IMR-90 (cell line): ENCODE measurements at regions not wholly inside any gene's neighbourhood (a gene's known extent, or its start where the extent isn't known, plus 50 kb on each side); places are given as distances from the start of the nearest gene placed in this dataset.

Source experiments
- ATAC-seq: fragments of 200-7000 bp; cut with Tn5 transposase; 2 replicates; pipeline ENCODE4 v1.9.1; 2020; ENCODE audit warnings: low read depth, mild to moderate bottlenecking, moderate library complexity
- BruUV-seq: library from RNA; stranded (reverse); fragments of 400-500 nt; replicated peaks from 2 replicates; lab custom pipeline; 2021; lab: Mats Ljungman, UMichigan
- CTCF ChIA-PET: fragments of 300-600 bp; formaldehyde crosslinking; extraction: SDS; loops from one replicate; lab custom pipeline; 2021; ENCODE audit warnings: antibody characterized with exemption; lab: Yijun Ruan, JAX
- POLR2A ChIA-PET: fragments of 300-600 bp; sonication (Branson Sonifier 250); formaldehyde crosslinking; loops from one replicate; lab custom pipeline; 2022; ENCODE audit warnings: antibody characterized with exemption; ENCODE audit not compliant: unreplicated experiment; lab: Charles Lee
- DNase-seq: peaks from one replicate; pipeline ENCODE4 v3.0.0; 2013
- H2AFZ ChIP-seq: replicated peaks from 2 replicates; pipeline ENCODE3; 2013; ENCODE audit warnings: low read length, mild to moderate bottlenecking; ENCODE audit not compliant: poor library complexity
- H2AK5ac ChIP-seq: 2 replicates; pipeline ENCODE4 v1.6.1; 2013; ENCODE audit warnings: low read depth, low read length, inconsistent platforms
- H2AK9ac ChIP-seq: replicated peaks from 2 replicates; pipeline ENCODE3; 2013; ENCODE audit warnings: mild to moderate bottlenecking, low read depth, low read length, moderate library complexity; ENCODE audit not compliant: poor library complexity
- H2BK120ac ChIP-seq: 2 replicates; pipeline ENCODE4 v1.6.1; 2013; ENCODE audit warnings: low read depth, low read length, inconsistent platforms
- H2BK15ac ChIP-seq: 3 replicates; pipeline ENCODE4 v1.6.1; 2013; ENCODE audit warnings: low read depth, low read length, inconsistent platforms
- H2BK20ac ChIP-seq: 2 replicates; pipeline ENCODE4 v1.6.1; 2013; ENCODE audit warnings: low read depth, mild to moderate bottlenecking, inconsistent platforms, low read length, moderate library complexity
- H2BK5ac ChIP-seq: 2 replicates; pipeline ENCODE4 v1.6.1; 2013; ENCODE audit warnings: mild to moderate bottlenecking, low read depth, low read length, inconsistent platforms; ENCODE audit not compliant: poor library complexity, severe bottlenecking
- H3K14ac ChIP-seq: replicated peaks from 2 replicates; pipeline ENCODE4 v1.6.1; 2013; ENCODE audit warnings: low read depth, low read length, inconsistent platforms
- H3K18ac ChIP-seq: 2 replicates; pipeline ENCODE4 v1.6.1; 2013; ENCODE audit warnings: low read depth, low read length, control low read depth
- H3K23ac ChIP-seq: 2 replicates; pipeline ENCODE4 v1.6.1; 2013; ENCODE audit warnings: low read depth, low read length, inconsistent platforms
- H3K27ac ChIP-seq: 2 replicates; pipeline ENCODE4 v1.5.1; 2013; ENCODE audit warnings: mild to moderate bottlenecking, control low read depth, low read length; ENCODE audit not compliant: insufficient read depth
- H3K27me3 ChIP-seq: 2 replicates; pipeline ENCODE4 v1.6.1; 2013; ENCODE audit warnings: low read length; ENCODE audit not compliant: control insufficient read depth, insufficient read depth
- H3K36me3 ChIP-seq: 2 replicates; pipeline ENCODE4 v1.6.1; 2013; ENCODE audit warnings: low read length, mixed read lengths; ENCODE audit not compliant: control insufficient read depth, insufficient read depth
- H3K4ac ChIP-seq: 2 replicates; pipeline ENCODE4 v1.6.1; 2013; ENCODE audit warnings: low read depth, low read length, inconsistent platforms
- H3K4me1 ChIP-seq: 2 replicates; pipeline ENCODE4 v1.6.1; 2013; ENCODE audit warnings: low read length, mixed read lengths; ENCODE audit not compliant: control insufficient read depth, insufficient read depth
- H3K4me2 ChIP-seq: 2 replicates; pipeline ENCODE4 v1.6.1; 2013; ENCODE audit warnings: low read depth, mild to moderate bottlenecking, control low read depth, low read length, moderate library complexity
- H3K4me3 ChIP-seq: 2 replicates; pipeline ENCODE4 v1.5.1; 2013; ENCODE audit warnings: low read depth, mild to moderate bottlenecking, control low read depth, low read length, moderate library complexity; ENCODE audit not compliant: insufficient read depth
- H3K56ac ChIP-seq: 2 replicates; pipeline ENCODE4 v1.6.1; 2013; ENCODE audit warnings: low read length, inconsistent platforms; ENCODE audit not compliant: insufficient read depth; ENCODE audit errors: extremely low read depth
- H3K79me1 ChIP-seq, 2 experiments: 2 replicates each; pipeline ENCODE4 v1.6.1; 2013; ENCODE audit warnings: low read length in 2 of 2, inconsistent platforms in 1 of 2, low read depth in 1 of 2
- H3K9ac ChIP-seq: 2 replicates; pipeline ENCODE4 v1.6.1; 2013; ENCODE audit warnings: low read depth, low read length, control low read depth
- H3K9me1 ChIP-seq: 2 replicates; pipeline ENCODE4 v1.6.1; 2013; ENCODE audit warnings: low read length, inconsistent platforms; ENCODE audit not compliant: insufficient read depth
- H3K9me3 ChIP-seq: 2 replicates; pipeline ENCODE4 v1.6.1; 2013; ENCODE audit warnings: low read length; ENCODE audit not compliant: control insufficient read depth, insufficient read depth
- H4K20me1 ChIP-seq: 2 replicates; pipeline ENCODE4 v1.6.1; 2013; ENCODE audit warnings: low read length, inconsistent platforms; ENCODE audit not compliant: insufficient read depth
- H4K5ac ChIP-seq: 2 replicates; pipeline ENCODE4 v1.6.1; 2013; ENCODE audit warnings: mild to moderate bottlenecking, low read depth, low read length, control low read depth
- H4K8ac ChIP-seq, 2 experiments: 2 replicates each; pipeline ENCODE4 v1.6.1; 2013; ENCODE audit warnings: low read depth in 2 of 2, low read length in 2 of 2, control low read depth in 1 of 2, inconsistent platforms in 1 of 2
- H4K91ac ChIP-seq: 2 replicates; pipeline ENCODE4 v1.6.1; 2013; ENCODE audit warnings: low read depth, low read length, inconsistent platforms; ENCODE audit not compliant: insufficient read depth
- CEBPB ChIP-seq: IDR thresholded peaks from 2 replicates; pipeline ENCODE4 v1.6.1; 2012; ENCODE audit warnings: low read depth, low read length, improper control_type of control experiment
- CHD1 ChIP-seq: IDR thresholded peaks from 2 replicates; pipeline ENCODE4 v1.6.1; 2012; ENCODE audit warnings: low read depth, low read length, improper control_type of control experiment
- FOS ChIP-seq: fragments of 150-350 bp; IDR thresholded peaks from 2 replicates; pipeline ENCODE4 v1.6.1; 2016; ENCODE audit warnings: low read depth, low read length
- MAFK ChIP-seq: IDR thresholded peaks from 2 replicates; pipeline ENCODE4 v1.6.1; 2012; ENCODE audit warnings: low read depth, low read length, improper control_type of control experiment
- MXI1 ChIP-seq: IDR thresholded peaks from 2 replicates; pipeline ENCODE4 v1.6.1; 2012; ENCODE audit warnings: low read depth, mild to moderate bottlenecking, low read length, moderate library complexity, borderline replicate concordance
- NFE2L2 ChIP-seq: fragments of 150-350 bp; IDR thresholded peaks from 2 replicates; pipeline ENCODE4 v1.6.1; 2016; ENCODE audit warnings: low read depth, mild to moderate bottlenecking, low read length
- POLR2A ChIP-seq: IDR thresholded peaks from 2 replicates; pipeline ENCODE4 v1.6.1; 2012; ENCODE audit warnings: mild to moderate bottlenecking, low read depth, low read length
- RAD21 ChIP-seq: IDR thresholded peaks from 2 replicates; pipeline ENCODE4 v1.6.1; 2012; ENCODE audit warnings: low read length, improper control_type of control experiment
- RCOR1 ChIP-seq: IDR thresholded peaks from 2 replicates; pipeline ENCODE4 v1.6.1; 2012; ENCODE audit warnings: mild to moderate bottlenecking, low read length, improper control_type of control experiment; ENCODE audit not compliant: insufficient replicate concordance
- RFX5 ChIP-seq: IDR thresholded peaks from 2 replicates; pipeline ENCODE4 v1.8.0; 2012; ENCODE audit warnings: low read depth, mild to moderate bottlenecking, low read length, moderate library complexity
- SMC3 ChIP-seq: fragments of 150-350 bp; IDR thresholded peaks from 2 replicates; pipeline ENCODE4 v1.6.1; 2016; ENCODE audit warnings: low read depth, mild to moderate bottlenecking, antibody characterized with exemption, low read length, moderate library complexity
- WGBS, 2 experiments: methylation state at CpG; one replicate each; pipeline versions ENCODE4 v1.1.5 to v1.1.7; 2013; ENCODE audit warnings: missing lambda C conversion rate in 2 of 2; ENCODE audit not compliant: insufficient read length in 1 of 2; ENCODE audit errors: extremely low coverage in 2 of 2; 5-methylcytosine and 5-hydroxymethylcytosine counted together
- dilution Hi-C: fragments of 300-500 bp; cut with HindIII; formaldehyde crosslinking; loops from one replicate; pipeline ENCODE4 v1.14.3; 2018; ENCODE audit warnings: low sequenced_read_pairs; ENCODE audit not compliant: unreplicated experiment
- in situ Hi-C: fragments of 300-500 bp; cut with MboI; formaldehyde crosslinking; loops from 3 replicates; pipeline ENCODE4 v1.14.3; 2019; ENCODE audit warnings: low sequenced_read_pairs, inconsistent platforms, mixed read lengths
- intact Hi-C: fragments of 100-400 bp; cut with micrococcal nuclease; formaldehyde crosslinking; loops from 2 replicates; pipeline ENCODE4 v1.10.0; 2022
- TF ChIP-seq, protein P1 (sequence below): conservative IDR thresholded peaks from 2 replicates; pipeline ENCODE4 v1.5.1; 2012; ENCODE audit warnings: mild to moderate bottlenecking, low read depth, low read length, improper control_type of control experiment
- TF ChIP-seq, protein P2 (sequence below): fragments of 150-350 bp; IDR thresholded peaks from 2 replicates; pipeline ENCODE4 v1.6.1; 2016; ENCODE audit warnings: low read depth, mild to moderate bottlenecking, low read length, moderate library complexity, borderline replicate concordance

DNA sequence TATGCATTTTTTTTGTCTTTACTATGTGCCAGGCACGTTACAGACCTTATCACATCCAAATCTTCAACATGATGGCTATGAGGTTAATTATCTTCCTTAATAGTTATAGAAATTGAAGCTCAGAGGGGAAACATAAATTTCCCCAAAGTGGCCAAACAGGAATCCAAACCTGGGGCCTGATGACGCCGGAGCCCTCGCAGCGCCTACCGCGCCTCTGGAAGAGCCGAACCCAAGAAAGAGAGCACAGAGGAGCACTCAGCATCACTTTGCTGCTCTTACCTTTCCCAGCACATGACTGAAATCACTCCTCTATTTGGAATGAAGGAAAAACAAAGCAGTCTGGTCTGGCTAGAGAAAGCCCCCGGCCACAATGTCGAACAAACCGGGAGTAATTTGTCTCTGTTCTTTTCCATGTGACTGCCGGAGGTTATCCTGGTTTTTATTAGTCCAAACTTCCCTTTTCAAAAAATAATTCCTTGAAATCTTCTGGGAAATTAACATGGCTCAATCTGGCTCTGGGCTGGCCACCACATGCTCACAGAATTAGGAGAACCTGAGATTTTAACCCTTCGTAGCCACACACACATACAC, 195.5 kb downstream of the ADSS2 start:
- Histone ChIP-seq H2AFZ (no peak overlapping the region), H3K27me3 (no peaks in the 10 kb centered on the region), H2AK9ac (no peak overlapping the region), H3K27ac (no peak overlapping the region), H3K4ac (no peak overlapping the region), H3K9ac (no peak overlapping the region), H3K18ac (no peak overlapping the region), H3K14ac (no peak overlapping the region), H4K8ac (no peak overlapping the region), H2BK120ac (no peak overlapping the region), H2BK5ac (no peak overlapping the region), H3K56ac (no peak overlapping the region), H3K36me3 (no peaks in the 10 kb centered on the region), H3K79me1 (no peaks in the 10 kb centered on the region), H3K9me3 (peaks cover 5% of the 10 kb centered on the region; the same call in 1 of the 2 replicates), H3K4me2 (no peak overlapping the region), H3K9me1 (no peaks in the 10 kb centered on the region), H4K91ac (no peak overlapping the region), H4K5ac (no peak overlapping the region), H4K20me1 (no peaks in the 10 kb centered on the region), H3K4me3 (no peak overlapping the region), H3K4me1 (no peaks in the 10 kb centered on the region), H2BK15ac (no peak overlapping the region), H2BK20ac (no peak overlapping the region), H3K23ac (no peak overlapping the region), H2AK5ac (no peak overlapping the region)
- TF ChIP-seq CEBPB (no peak), NFE2L2 (no peak), RCOR1 (no peak), SMC3 (no peak), CHD1 (no peak), RFX5 (no peak), MAFK (no peak), POLR2A (no peak), FOS (no peak), RAD21 (no peak), MXI1 (no peak)
- TF ChIP-seq, protein P1, sequence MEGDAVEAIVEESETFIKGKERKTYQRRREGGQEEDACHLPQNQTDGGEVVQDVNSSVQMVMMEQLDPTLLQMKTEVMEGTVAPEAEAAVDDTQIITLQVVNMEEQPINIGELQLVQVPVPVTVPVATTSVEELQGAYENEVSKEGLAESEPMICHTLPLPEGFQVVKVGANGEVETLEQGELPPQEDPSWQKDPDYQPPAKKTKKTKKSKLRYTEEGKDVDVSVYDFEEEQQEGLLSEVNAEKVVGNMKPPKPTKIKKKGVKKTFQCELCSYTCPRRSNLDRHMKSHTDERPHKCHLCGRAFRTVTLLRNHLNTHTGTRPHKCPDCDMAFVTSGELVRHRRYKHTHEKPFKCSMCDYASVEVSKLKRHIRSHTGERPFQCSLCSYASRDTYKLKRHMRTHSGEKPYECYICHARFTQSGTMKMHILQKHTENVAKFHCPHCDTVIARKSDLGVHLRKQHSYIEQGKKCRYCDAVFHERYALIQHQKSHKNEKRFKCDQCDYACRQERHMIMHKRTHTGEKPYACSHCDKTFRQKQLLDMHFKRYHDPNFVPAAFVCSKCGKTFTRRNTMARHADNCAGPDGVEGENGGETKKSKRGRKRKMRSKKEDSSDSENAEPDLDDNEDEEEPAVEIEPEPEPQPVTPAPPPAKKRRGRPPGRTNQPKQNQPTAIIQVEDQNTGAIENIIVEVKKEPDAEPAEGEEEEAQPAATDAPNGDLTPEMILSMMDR = no peak
- TF ChIP-seq, protein P2, sequence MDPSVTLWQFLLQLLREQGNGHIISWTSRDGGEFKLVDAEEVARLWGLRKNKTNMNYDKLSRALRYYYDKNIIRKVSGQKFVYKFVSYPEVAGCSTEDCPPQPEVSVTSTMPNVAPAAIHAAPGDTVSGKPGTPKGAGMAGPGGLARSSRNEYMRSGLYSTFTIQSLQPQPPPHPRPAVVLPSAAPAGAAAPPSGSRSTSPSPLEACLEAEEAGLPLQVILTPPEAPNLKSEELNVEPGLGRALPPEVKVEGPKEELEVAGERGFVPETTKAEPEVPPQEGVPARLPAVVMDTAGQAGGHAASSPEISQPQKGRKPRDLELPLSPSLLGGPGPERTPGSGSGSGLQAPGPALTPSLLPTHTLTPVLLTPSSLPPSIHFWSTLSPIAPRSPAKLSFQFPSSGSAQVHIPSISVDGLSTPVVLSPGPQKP = no peak
- dilution Hi-C loops = no loop called here
- DNase-seq = no peak
- no peak for ATAC-seq
- no TSS peak for BruUV-seq
- CTCF ChIA-PET = interaction anchor here (0.6 to 1.0 kb wide), 2 partner anchors 13 to 324 kb away, joined by 3 read pairs; no protein-coding TSS in a partner anchor
- POLR2A ChIA-PET = no interaction called here
- intact Hi-C loops = no loop called here
- in situ Hi-C loops = loop anchor here (25.0 kb wide), 2 partner anchors 194 to 519 kb away; partner anchors contain the start of gene ZBTB18
- 90% methylated on average over 2 of the region's 13 CpGs; no CpG with 5 or more reads in 1 of the 2 experiments for WGBS, 2 experiments
